H1 (cell line): ENCODE measurements at regions not wholly inside any gene's neighbourhood (a gene's known extent, or its start where the extent isn't known, plus 50 kb on each side); places are given as distances from the start of the nearest gene placed in this dataset.

Source experiments
- CTCF ChIA-PET: fragments of 300-600 bp; sonication (Branson Sonifier 250); formaldehyde crosslinking; loops from one replicate; lab custom pipeline; 2021; ENCODE audit not compliant: partially characterized antibody; lab: Charles Lee
- POLR2A ChIA-PET: fragments of 300-600 bp; sonication (Branson Sonifier 250); formaldehyde crosslinking; loops from one replicate; lab custom pipeline; 2021; ENCODE audit warnings: inconsistent platforms; ENCODE audit not compliant: partially characterized antibody; lab: Charles Lee
- DNase-seq, 2 experiments: peaks; one replicate each; pipeline versions ENCODE4 v3.0.0 to v3.0.0-alpha.2; 2010 to 2022; ENCODE audit warnings: low spot score in 2 of 2, low read depth in 1 of 2, mixed read lengths in 1 of 2
- FAIRE-seq: peaks from 2 replicates; lab custom pipeline; 2011; peaks lifted over from hg19 to GRCh38; lab: Jason Lieb, UNC
- H2AFZ ChIP-seq: 2 replicates; pipeline ENCODE4 v1.8.1; 2012; ENCODE audit warnings: low read length, inconsistent platforms
- H2AK5ac ChIP-seq: 2 replicates; pipeline ENCODE4 v1.6.1; 2013; ENCODE audit warnings: low read depth, low read length
- H2BK120ac ChIP-seq: replicated peaks from 2 replicates; pipeline ENCODE3; 2013; ENCODE audit warnings: low read depth, low read length, inconsistent platforms
- H2BK12ac ChIP-seq: 2 replicates; pipeline ENCODE4 v1.6.1; 2013; ENCODE audit warnings: low read depth, low read length
- H2BK15ac ChIP-seq: 2 replicates; pipeline ENCODE4 v1.6.1; 2013; ENCODE audit warnings: low read length
- H2BK20ac ChIP-seq: 2 replicates; pipeline ENCODE4 v1.6.1; 2013; ENCODE audit warnings: low read length
- H2BK5ac ChIP-seq: 2 replicates; pipeline ENCODE4 v1.6.1; 2013; ENCODE audit warnings: low read depth, low read length
- H3K14ac ChIP-seq: 2 replicates; pipeline ENCODE4 v1.6.1; 2013; ENCODE audit warnings: inconsistent platforms; ENCODE audit not compliant: insufficient read length
- H3K18ac ChIP-seq: 2 replicates; pipeline ENCODE4 v1.6.1; 2013; ENCODE audit warnings: low read length; ENCODE audit errors: extremely low read depth
- H3K23ac ChIP-seq: 2 replicates; pipeline ENCODE4 v1.6.1; 2013; ENCODE audit warnings: inconsistent platforms; ENCODE audit not compliant: insufficient read length
- H3K23me2 ChIP-seq: 2 replicates; pipeline ENCODE4 v1.6.1; 2013; ENCODE audit warnings: low read depth, low read length
- H3K27ac ChIP-seq: 2 replicates; pipeline ENCODE4 v1.6.1; 2011; ENCODE audit warnings: low read depth, low read length, inconsistent platforms
- H3K27me3 ChIP-seq, 4 experiments: replicated peaks in 1 of 4; 1 replicate in 1 of 4; 2 replicates in 3 of 4; pipeline versions ENCODE4 v1.6.1 to v1.8.1; 2011 to 2013; ENCODE audit warnings: low read length in 3 of 4, mild to moderate bottlenecking in 3 of 4, inconsistent platforms in 2 of 4, mixed read lengths in 2 of 4, moderate library complexity in 1 of 4; ENCODE audit not compliant: control insufficient read depth in 3 of 4, insufficient read depth in 3 of 4; ENCODE audit errors: extremely low read depth in 1 of 4
- H3K36me3 ChIP-seq, 4 experiments: 2 replicates each; pipeline versions ENCODE4 v1.6.1 to v1.8.1; 2011 to 2013; ENCODE audit warnings: mild to moderate bottlenecking in 4 of 4, low read length in 3 of 4, moderate library complexity in 2 of 4, control low read depth in 1 of 4, inconsistent platforms in 1 of 4; ENCODE audit not compliant: insufficient read depth in 4 of 4, control insufficient read depth in 2 of 4
- H3K4ac ChIP-seq: replicated peaks from 2 replicates; pipeline ENCODE3; 2013; ENCODE audit warnings: low read length, low read depth, mixed read lengths, inconsistent platforms; ENCODE audit not compliant: insufficient read length
- H3K4me1 ChIP-seq, 4 experiments: replicated peaks in 1 of 4; 1 replicate in 1 of 4; 2 replicates in 3 of 4; pipeline versions ENCODE4 v1.6.1 to v1.8.1; 2011 to 2013; ENCODE audit warnings: low read length in 3 of 4, inconsistent platforms in 2 of 4, mixed read lengths in 1 of 4; ENCODE audit not compliant: insufficient read depth in 4 of 4, control insufficient read depth in 3 of 4
- H3K4me2 ChIP-seq, 2 experiments: 2 replicates each; pipeline versions ENCODE4 v1.6.1 to v1.8.1; 2011 to 2013; ENCODE audit warnings: low read depth in 2 of 2, low read length in 2 of 2, control low read depth in 1 of 2, inconsistent platforms in 1 of 2, mild to moderate bottlenecking in 1 of 2; ENCODE audit not compliant: insufficient read depth in 1 of 2
- H3K4me3 ChIP-seq, 4 experiments: fragments of 200-600, 300-600 bp in 1 of 4; sonication (generic), shearing (Covaris generic), sonication (Bioruptor Twin) in 1 of 4; 2 replicates each; pipeline versions ENCODE4 v1.5.1 to v1.8.1; 2011 to 2016; ENCODE audit warnings: low read length in 4 of 4, low read depth in 3 of 4, control low read depth in 2 of 4, inconsistent platforms in 2 of 4, mild to moderate bottlenecking in 2 of 4, mixed read lengths in 1 of 4, moderate library complexity in 1 of 4; ENCODE audit not compliant: insufficient read depth in 2 of 4; ENCODE audit errors: extremely low read depth in 1 of 4
- H3K56ac ChIP-seq: replicated peaks from 2 replicates; pipeline ENCODE3; 2013; ENCODE audit warnings: low read depth, mild to moderate bottlenecking, mixed read lengths, low read length, inconsistent platforms; ENCODE audit not compliant: insufficient read length
- H3K79me1 ChIP-seq: 2 replicates; pipeline ENCODE4 v1.6.1; 2013; ENCODE audit warnings: low read depth, low read length, control low read depth
- H3K79me2 ChIP-seq, 2 experiments: 2 replicates each; pipeline versions ENCODE4 v1.6.1 to v1.8.1; 2012 to 2013; ENCODE audit warnings: low read length in 2 of 2, mild to moderate bottlenecking in 2 of 2, inconsistent platforms in 1 of 2; ENCODE audit not compliant: insufficient read depth in 2 of 2, control insufficient read depth in 1 of 2
- H3K9ac ChIP-seq, 4 experiments: replicated peaks in 1 of 4; 1 replicate in 1 of 4; 2 replicates in 3 of 4; pipeline versions ENCODE4 v1.6.1 to v1.8.1; 2011 to 2013; ENCODE audit warnings: low read depth in 3 of 4, low read length in 3 of 4, control low read depth in 2 of 4, mild to moderate bottlenecking in 2 of 4, moderate library complexity in 2 of 4, inconsistent platforms in 1 of 4; ENCODE audit errors: extremely low read depth in 1 of 4
- H3K9me3 ChIP-seq, 2 experiments: 2 replicates each; pipeline versions ENCODE4 v1.6.1 to v1.8.1; 2012 to 2013; ENCODE audit warnings: mild to moderate bottlenecking in 2 of 2, moderate library complexity in 2 of 2, control low read depth in 1 of 2, inconsistent platforms in 1 of 2, low read depth in 1 of 2, low read length in 1 of 2, mixed read lengths in 1 of 2; ENCODE audit not compliant: insufficient read depth in 2 of 2
- H4K20me1 ChIP-seq, 2 experiments: replicated peaks in 1 of 2; 2 replicates each; pipeline versions ENCODE3 to v1.8.1; 2011 to 2013; ENCODE audit warnings: inconsistent platforms in 2 of 2, low read length in 2 of 2, mild to moderate bottlenecking in 1 of 2; ENCODE audit not compliant: insufficient read depth in 2 of 2, control insufficient read depth in 1 of 2
- H4K5ac ChIP-seq: 2 replicates; pipeline ENCODE4 v1.6.1; 2013; ENCODE audit warnings: low read length, low read depth, mixed read lengths, inconsistent platforms; ENCODE audit not compliant: insufficient read length
- H4K8ac ChIP-seq: 2 replicates; pipeline ENCODE4 v1.8.0; 2013; ENCODE audit warnings: mild to moderate bottlenecking, moderate library complexity, low read length, inconsistent platforms; ENCODE audit not compliant: insufficient read depth; ENCODE audit errors: extremely low read depth
- H4K91ac ChIP-seq: replicated peaks from 2 replicates; pipeline ENCODE3; 2013; ENCODE audit warnings: low read length, mixed read lengths, inconsistent platforms; ENCODE audit not compliant: insufficient read length
- CHD2 ChIP-seq: IDR thresholded peaks from 2 replicates; pipeline ENCODE4 v1.6.1; 2012; ENCODE audit warnings: low read length, improper control_type of control experiment
- E2F6 ChIP-seq: IDR thresholded peaks from 2 replicates; pipeline ENCODE4 v1.6.1; 2012; ENCODE audit warnings: inconsistent platforms
- TAF1 ChIP-seq: IDR thresholded peaks from 2 replicates; pipeline ENCODE4 v1.6.1; 2011; ENCODE audit warnings: mild to moderate bottlenecking, low read depth, low read length
- TAF7 ChIP-seq: optimal IDR thresholded peaks from 2 replicates; pipeline ENCODE3; 2011; ENCODE audit warnings: low read depth, mild to moderate bottlenecking, inconsistent platforms, low read length, moderate library complexity, borderline replicate concordance
- WGBS, 2 experiments: shearing (Covaris generic) in 1 of 2; methylation state at CpG; one replicate each; pipeline versions ENCODE4 v1.1.6 to v1.1.7; 2013 to 2015; ENCODE audit warnings: low lambda C conversion rate in 2 of 2, mixed read lengths in 2 of 2, inconsistent platforms in 1 of 2, low coverage in 1 of 2, missing lambda C conversion rate in 1 of 2; ENCODE audit not compliant: insufficient replicate concordance in 2 of 2, insufficient coverage in 1 of 2, insufficient read length in 1 of 2; ENCODE audit errors: extremely low coverage in 1 of 2, missing lambda C conversion rate in 1 of 2; 5-methylcytosine and 5-hydroxymethylcytosine counted together

DNA sequence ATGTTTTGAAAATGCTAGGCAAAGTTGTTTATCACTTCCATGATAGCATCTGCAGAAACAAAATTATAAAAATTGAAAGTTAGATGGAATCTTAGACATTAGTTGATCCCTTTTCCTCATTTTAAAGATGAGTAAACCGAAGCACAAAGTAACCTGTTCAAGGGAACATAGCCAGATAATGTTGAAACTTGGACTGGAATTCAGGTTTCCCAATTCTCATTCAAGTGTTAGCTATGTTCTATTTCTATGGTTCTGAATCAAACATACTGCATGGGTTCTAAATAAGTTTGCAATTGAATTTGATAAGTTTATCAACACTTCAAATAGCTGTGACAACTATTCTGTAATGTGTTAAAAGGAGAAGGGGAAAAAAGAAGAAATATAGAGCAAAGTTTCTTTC lies 122.4 kb upstream of the SOX5 start:
- no peak overlapping the region for H3K4me2 ChIP-seq
- POLR2A ChIA-PET, result no interaction called here
- TF ChIP-seq TAF7, result no peak
- no peak for TF ChIP-seq CHD2
- TF ChIP-seq E2F6, result no peak
- no peak for TF ChIP-seq TAF1

More for the DNA sequence above, 122.4 kb upstream of the SOX5 start:
- DNase-seq (no peak), FAIRE-seq (no peak)
- Histone ChIP-seq H2BK120ac (no peak overlapping the region), H2BK5ac (no peak overlapping the region), H3K36me3 (no peaks in the 10 kb centered on the region), H2AFZ (no peak overlapping the region), H3K79me1 (no peaks in the 10 kb centered on the region), H2AK5ac (no peak overlapping the region), H4K5ac (no peak overlapping the region), H3K9ac (no peak overlapping the region), H3K79me2 (no peaks in the 10 kb centered on the region), H3K27ac (no peak overlapping the region), H3K9me3 (no peaks in the 10 kb centered on the region), H3K56ac (no peak overlapping the region), H3K4me3 (no peak overlapping the region), H4K8ac (no peak overlapping the region), H3K27me3 (no peaks in the 10 kb centered on the region), H2BK20ac (no peak overlapping the region), H3K14ac (no peak overlapping the region), H4K20me1 (no peaks in the 10 kb centered on the region), H3K4ac (no peak overlapping the region), H4K91ac (no peak overlapping the region), H2BK12ac (no peak overlapping the region), H3K4me1 (no peaks in the 10 kb centered on the region), H3K18ac (no peak overlapping the region), H3K23ac (no peak overlapping the region), H2BK15ac (no peak overlapping the region), H3K23me2 (no peaks in the 10 kb centered on the region)
- CTCF ChIA-PET, result interaction anchor here (0.7 to 0.8 kb wide), 2 partner anchors 11 to 71 kb away, joined by 3 read pairs; no protein-coding TSS in a partner anchor
- 89% methylated on average over 1 of the region's 1 CpG; no CpG with 5 or more reads in 1 of the 2 experiments for WGBS, 2 experiments
